NCI-H1417 (cell line): ENCODE measurements at regions not wholly inside any gene's neighbourhood (a gene's known extent, or its start where the extent isn't known, plus 50 kb on each side); places are given as distances from the start of the nearest gene placed in this dataset.
A peak's percentile ranks its signal among the peaks of the same experiment; 100 is the strongest.
"Not testable (repeated sequence)": the region's sequence is repeated elsewhere in the genome, so short reads cannot be mapped to it uniquely, and the experiment has no call there.

Experiments
- DNase-seq, 3 experiments: peaks; one replicate each; lab custom pipeline; 2025; lab: John Stamatoyannopoulos, UW

DNA sequence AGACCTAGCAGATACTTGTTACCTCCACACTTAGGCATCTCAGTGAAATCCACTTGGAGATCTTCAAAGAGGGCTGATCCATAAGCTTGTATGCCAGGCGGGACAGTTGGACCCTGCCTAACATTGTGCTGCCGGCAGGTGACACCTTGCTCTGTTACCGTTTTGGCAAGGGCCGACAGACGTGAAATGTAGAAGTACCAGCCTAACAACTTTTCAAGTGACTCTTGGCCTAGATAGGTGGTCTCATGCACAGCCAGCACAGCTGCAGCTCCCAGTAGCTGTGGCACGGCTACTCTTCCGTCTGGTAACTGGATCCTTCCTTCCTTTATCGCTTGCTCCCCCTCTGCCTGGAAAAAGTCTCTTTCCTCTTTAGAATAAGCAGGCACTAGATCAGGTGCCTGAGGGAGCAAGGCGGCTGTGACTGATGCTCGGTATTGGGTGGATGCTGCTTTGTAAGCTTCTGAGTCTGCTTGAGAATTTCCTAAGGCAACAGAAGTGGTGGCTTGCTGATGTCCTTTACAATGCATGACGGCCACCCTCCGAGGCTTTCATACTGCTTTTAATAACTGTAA, 713.5 kb downstream of the AMY1C start:
- no peak for DNase-seq

GRCh38 chr1:104466068-104466467, 716.4 kb downstream of the AMY1C start:
- no peak for DNase-seq

- no peak for DNase-seq
Measured at GRCh38 chr1:104467590-104467989, 717.9 kb downstream of the AMY1C start.

- no peak for DNase-seq
Measured at GRCh38 chr1:104468282-104468681, 718.6 kb downstream of the AMY1C start.

GRCh38 chr1:104476126-104476525, 726.4 kb downstream of the AMY1C start:
- no peak for DNase-seq

GRCh38 chr1:104488296-104489015, 738.8 kb downstream of the AMY1C start:
- no peak for DNase-seq

DNA sequence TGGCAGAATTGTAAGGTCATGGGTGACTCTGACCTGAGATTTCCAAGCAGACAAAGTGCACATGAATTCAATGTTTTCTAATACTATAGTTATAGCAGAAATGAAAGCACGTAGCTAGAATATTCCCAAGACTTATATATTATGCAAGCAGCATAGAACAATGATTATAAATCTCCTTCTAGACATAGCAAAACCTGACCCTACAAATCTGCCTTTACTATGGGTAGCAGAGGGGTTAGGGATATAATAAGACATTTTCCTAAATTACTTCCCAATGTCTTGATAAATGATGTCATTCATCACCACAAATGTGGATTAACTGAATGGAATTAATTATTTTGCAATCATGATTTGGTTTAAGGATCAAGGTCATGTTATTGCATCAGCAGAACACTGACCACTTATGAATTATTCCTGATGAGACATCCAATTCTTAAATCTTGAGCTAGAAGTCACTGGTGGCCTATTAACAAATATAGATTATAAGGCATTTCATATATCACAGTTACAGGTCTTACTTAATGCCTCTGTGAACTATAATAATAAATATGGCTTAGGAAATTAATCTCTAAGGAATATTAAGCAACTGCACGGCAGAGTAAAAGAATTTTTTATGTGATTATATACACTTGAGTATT, 776.6 kb downstream of the AMY1C start:
- DNase-seq: no peak

GRCh38 chr1:104531990-104532389, 782.3 kb downstream of the AMY1C start:
- no peak for DNase-seq

GRCh38 chr1:104574620-104575019, 824.9 kb downstream of the AMY1C start:
- DNase-seq: no peak

GRCh38 chr1:104592926-104593325, 843.2 kb downstream of the AMY1C start:
- no peak for DNase-seq

DNA sequence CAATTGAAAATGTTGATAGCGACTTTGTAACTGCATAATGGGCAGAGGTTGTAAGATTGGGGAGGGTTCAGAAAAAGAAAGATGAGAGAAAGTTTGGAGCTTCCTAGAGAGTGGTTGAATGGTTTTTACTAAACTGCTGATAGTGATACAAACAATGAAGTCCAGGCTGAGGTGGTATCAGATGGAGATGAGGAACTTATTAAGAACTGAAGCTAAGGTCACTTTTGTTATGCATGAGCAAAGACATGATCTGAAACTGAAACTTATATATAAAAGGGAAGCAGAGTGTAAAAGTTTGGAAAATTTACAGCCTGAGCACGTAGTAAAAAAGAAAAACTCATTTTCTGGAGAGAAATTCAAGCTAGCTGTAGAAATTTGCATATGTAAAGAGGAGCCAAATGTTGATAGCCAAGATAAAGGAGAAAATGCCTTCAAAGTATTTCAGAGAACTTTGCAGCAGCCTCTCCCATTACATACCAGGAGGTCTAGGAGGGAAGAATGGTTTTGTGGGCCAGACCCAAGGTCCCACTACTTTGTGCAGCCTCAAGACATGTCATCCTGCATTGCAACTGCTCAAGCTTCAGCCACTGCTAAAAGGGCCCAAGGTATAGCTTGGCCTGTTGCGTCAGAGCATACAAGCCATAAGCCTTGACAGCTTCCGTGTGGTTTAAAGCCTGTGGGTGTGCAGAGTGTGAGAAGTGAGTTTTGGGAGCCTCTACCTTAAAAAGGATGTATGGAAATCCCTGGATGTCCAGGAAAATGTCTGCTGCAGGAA, 843.9 kb downstream of the AMY1C start:
- DNase-seq: no peak

DNA sequence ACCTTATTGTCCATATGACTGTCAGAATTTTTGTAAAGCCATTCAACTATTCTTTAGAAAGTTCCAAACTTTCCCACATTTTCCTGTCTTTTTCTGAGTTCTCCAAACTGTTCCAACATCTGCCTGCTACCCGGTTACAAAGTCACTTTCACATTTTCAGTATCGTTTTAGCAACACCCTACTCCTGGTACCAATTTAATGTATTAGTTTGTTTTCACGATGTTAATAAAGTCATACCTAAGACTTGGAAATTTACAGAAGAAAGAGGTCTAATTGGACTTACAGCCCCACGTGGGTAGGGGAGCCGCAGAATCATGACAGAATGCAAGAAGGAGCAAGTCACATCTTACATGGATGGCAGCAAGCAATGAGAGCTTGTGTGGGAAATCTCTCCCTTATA, 867.8 kb downstream of the AMY1C start:
- DNase-seq: no peak

- DNase-seq: no peak
Measured at GRCh38 chr1:104621221-104621620, 871.5 kb downstream of the AMY1C start.

GRCh38 chr1:104624538-104624937, 874.8 kb downstream of the AMY1C start:
- no peak for DNase-seq

DNA sequence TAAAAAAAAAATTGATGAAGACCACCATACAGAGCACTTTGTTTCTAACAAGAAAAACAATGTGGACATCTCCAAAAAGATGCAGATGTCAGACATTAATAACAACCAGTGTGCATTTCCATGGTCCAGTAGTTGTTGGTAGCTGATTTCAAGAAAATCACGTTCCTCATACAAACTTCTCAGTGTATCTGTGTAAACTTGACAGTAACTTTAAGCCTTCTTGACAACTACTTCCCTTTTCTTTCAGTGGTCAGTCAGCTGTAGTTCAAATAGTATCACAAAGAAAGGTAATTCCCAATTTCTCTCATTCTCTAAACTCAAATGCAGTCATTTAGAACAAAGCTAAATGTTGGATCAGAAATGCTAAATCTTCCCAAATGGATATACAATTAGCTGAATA, 879.9 kb downstream of the AMY1C start:
- DNase-seq: no peak

DNA sequence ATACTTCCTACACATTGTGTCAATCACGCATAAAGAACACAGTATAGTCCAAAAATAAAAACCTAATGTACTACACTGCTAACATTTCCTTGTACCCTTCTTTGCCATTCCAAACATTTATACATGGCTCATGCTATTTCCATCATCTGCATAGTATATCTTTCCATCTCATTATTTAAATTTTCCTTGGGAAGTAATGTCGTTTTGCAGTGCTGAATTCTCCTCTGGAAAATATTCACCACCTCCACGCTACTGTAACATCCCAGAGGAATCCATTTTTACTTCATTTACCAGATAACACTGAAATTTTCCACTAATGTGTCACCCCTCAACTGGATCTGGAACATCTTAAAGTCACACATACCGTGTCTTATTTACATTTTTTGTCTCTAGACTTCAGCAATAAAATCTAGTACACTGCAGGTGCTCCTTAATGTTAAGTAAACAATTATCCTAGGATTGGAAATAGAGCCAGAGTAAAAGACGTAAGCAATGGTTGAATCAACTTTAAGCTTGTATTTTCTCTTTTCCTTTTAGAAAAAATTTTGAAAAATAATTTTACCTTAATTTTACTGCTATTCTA, 881.0 kb downstream of the AMY1C start:
- peak in 1 of 3 experiments; percentile 11 for DNase-seq

- DNase-seq: peak in 1 of 3 experiments; percentile 15
Measured at GRCh38 chr1:104636581-104636980, 886.9 kb downstream of the AMY1C start.

- no peak for DNase-seq
Measured at GRCh38 chr1:104646233-104646632, 896.5 kb downstream of the AMY1C start.

GRCh38 chr1:104648269-104648691, 898.6 kb downstream of the AMY1C start:
- DNase-seq: peak; percentile 1 to 95 (median 70)

DNA sequence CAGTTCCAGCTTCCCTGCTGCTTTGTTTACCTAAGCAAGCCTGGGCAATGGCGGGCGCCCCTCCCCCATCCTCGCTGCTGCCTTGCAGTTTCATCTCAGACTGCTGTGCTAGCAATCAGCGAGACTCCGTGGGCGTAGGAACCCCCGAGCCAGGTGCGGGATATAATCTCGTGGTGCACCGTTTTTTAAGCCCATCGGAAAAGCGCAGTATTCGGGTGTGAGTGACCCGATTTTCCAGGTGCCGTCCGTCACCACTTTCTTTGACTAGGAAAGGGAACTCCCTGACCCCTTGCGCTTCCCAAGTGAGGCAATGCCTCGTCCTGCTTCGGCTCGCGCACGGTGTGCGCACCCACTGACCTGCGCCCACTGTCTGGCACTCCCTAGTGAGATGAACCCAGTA, 914.7 kb downstream of the AMY1C start:
- not testable (repeated sequence) for DNase-seq

DNA sequence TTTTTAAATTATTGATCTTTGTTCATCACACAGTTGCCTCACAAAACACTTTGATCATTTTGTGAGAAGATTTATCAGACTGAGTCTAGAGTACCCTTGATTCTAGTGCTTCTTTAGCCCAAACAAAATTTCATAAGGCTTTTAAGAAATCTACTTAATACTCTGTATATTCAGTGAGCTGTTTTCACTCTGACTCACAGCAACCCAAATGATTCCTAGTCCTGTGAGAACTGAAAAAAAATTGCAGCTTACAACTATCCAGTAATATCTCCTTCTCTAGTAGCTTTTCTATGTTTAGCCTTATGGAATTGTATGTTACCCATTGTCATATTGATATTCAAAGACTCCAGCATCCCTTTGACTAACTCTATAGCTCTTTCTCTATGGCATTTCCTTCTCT, 915.6 kb downstream of the AMY1C start:
- DNase-seq: no peak

- no peak for DNase-seq
Measured at GRCh38 chr1:104671684-104672353, 922.1 kb downstream of the AMY1C start.
